LoVo (cell line): ENCODE measurements at regions not wholly inside any gene's neighbourhood (a gene's known extent, or its start where the extent isn't known, plus 50 kb on each side); places are given as distances from the start of the nearest gene placed in this dataset.
"Not testable (repeated sequence)": the region's sequence is repeated elsewhere in the genome, so short reads cannot be mapped to it uniquely, and the experiment has no call there.

Experiments
- DNase-seq: peaks from one replicate; pipeline ENCODE4 v3.0.0-alpha.2; 2016; ENCODE audit warnings: low spot score

DNA sequence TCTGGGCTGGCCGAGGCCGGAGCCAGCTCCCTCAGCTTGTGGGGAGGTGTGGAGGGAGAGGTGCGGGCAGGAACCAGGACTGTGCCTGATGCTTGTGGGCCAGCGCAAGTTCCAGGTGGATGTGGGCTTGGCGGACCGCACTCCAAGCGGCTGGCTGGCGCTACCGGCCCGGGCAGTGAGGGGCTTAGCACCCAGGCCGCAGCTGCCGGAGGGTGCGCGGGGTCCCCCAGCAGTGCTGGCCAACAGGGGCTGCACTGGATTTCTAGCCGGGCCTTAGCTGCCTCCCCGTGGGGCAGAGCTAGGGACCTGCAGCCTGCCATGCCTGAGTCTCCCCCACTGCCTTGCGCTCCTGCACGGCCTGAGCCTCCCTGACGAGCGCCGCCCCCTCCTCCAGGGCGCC, 242.8 kb downstream of the CCSER2 start:
- no peak for DNase-seq

- no peak for DNase-seq
Measured at GRCh38 chr10:84574102-84574501, 245.7 kb downstream of the CCSER2 start.

DNA sequence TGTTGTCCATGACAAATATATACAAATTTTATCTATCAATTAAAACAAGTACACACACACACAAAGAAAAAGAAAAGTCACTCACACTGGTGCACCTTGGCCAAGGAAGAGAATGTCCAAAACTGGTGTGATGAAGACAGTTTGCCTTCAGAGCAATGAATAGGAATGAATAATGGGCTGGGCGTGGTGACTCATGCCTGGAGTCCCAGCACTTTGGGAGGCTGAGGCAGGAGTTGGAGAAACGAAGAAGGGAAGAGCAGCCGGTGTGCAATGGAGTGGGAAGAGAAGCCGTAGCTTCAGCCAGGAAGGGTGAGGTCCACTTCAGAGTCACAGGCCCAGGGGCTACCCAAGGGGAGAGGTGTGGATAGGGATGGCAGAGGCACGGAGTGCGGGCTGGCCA, 253.6 kb downstream of the CCSER2 start:
- no peak for DNase-seq

GRCh38 chr10:84583501-84583900, 255.1 kb downstream of the CCSER2 start:
- DNase-seq = no peak

GRCh38 chr10:84587789-84588188, 259.4 kb downstream of the CCSER2 start:
- no peak for DNase-seq

GRCh38 chr10:84588426-84588825, 260.0 kb downstream of the CCSER2 start:
- DNase-seq = no peak

GRCh38 chr10:84588971-84589370, 260.6 kb downstream of the CCSER2 start:
- DNase-seq = no peak

GRCh38 chr10:84589526-84590205, 261.3 kb downstream of the CCSER2 start:
- DNase-seq = no peak

GRCh38 chr10:84590327-84591193, 262.2 kb downstream of the CCSER2 start:
- DNase-seq = no peak

- DNase-seq = no peak
Measured at GRCh38 chr10:84593506-84593905, 265.1 kb downstream of the CCSER2 start.

DNA sequence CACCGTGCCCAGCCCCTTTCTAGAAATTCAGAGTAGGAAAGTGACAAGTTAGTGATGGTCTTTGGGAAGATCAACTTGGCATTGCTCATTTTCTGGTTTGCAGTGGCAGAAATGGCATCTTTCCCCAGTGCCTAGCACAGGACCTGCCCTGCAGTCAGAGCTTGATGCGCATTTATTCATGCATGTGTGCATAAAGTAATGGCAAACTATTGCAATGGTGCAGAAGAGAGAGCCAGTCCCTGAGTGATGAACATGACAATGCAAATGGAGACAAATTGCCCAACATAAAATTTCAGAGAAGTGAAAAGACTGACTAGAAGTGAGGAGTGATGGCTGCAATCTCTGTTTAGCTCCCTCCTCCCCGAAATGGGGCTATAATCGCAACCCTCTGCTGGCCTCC, 268.2 kb downstream of the CCSER2 start:
- no peak for DNase-seq

GRCh38 chr10:84599254-84599653, 270.9 kb downstream of the CCSER2 start:
- no peak for DNase-seq

GRCh38 chr10:84600947-84601346, 272.6 kb downstream of the CCSER2 start:
- DNase-seq = no peak

DNA sequence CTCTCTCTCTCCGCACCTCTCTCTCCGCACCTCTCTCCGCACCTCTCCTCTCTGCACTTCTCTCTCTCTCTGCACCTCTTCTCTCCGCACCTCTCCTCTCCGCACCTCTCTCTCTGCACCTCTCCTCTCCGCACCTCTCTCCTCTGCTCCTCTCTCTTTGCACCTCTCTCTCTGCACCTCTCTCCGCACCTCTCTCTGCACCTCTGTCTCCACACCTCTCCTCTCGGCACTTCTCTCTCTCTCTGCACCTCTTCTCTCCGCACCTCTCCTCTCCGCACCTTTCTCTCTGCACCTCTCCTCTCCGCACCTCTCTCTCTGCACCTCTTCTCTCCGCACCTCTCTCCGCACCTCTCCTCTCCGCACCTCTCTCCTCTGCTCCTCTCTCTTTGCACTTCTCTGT, 274.2 kb downstream of the CCSER2 start:
- not testable (repeated sequence) for DNase-seq

- DNase-seq = no peak
Measured at GRCh38 chr10:84603971-84604370, 275.6 kb downstream of the CCSER2 start.

GRCh38 chr10:84605802-84606201, 277.4 kb downstream of the CCSER2 start:
- DNase-seq = no peak

- no peak for DNase-seq
Measured at GRCh38 chr10:84606428-84606827, 278.0 kb downstream of the CCSER2 start.

GRCh38 chr10:84607044-84607443, 278.7 kb downstream of the CCSER2 start:
- no peak for DNase-seq

DNA sequence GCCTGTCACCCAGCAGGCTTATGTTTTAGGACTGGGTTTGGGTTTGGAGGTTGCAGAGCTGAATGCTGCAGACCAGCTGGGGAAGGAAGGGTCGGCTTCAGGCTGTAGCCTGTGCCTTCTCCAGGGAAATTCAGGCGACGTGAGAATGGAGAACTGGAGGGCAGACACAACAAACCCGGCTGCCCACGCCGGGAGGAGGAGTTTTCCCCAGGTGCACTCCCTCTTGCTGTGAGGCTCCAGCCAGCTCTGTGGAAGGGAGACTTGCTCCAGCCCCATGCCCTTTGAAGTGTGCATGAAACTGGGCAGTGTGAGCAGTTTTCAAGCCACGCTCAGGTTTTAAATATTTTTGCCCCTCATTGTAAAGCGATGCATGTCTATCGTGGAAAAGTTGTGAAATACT, 279.1 kb downstream of the CCSER2 start:
- DNase-seq = no peak

GRCh38 chr10:84608126-84608525, 279.7 kb downstream of the CCSER2 start:
- no peak for DNase-seq

GRCh38 chr10:84613336-84614021, 285.1 kb downstream of the CCSER2 start:
- DNase-seq = peak; percentile 26

- no peak for DNase-seq
Measured at GRCh38 chr10:84626397-84627087, 298.2 kb downstream of the CCSER2 start.
